GM12874 (cell line): ENCODE measurements at regions not wholly inside any gene's neighbourhood (a gene's known extent, or its start where the extent isn't known, plus 50 kb on each side); places are given as distances from the start of the nearest gene placed in this dataset.

Source experiments
- CTCF ChIP-seq: IDR thresholded peaks from 2 replicates; pipeline ENCODE4 v1.5.1; 2011; ENCODE audit warnings: low read depth, mild to moderate bottlenecking, control low read depth, low read length, moderate library complexity; ENCODE audit not compliant: insufficient read depth

DNA sequence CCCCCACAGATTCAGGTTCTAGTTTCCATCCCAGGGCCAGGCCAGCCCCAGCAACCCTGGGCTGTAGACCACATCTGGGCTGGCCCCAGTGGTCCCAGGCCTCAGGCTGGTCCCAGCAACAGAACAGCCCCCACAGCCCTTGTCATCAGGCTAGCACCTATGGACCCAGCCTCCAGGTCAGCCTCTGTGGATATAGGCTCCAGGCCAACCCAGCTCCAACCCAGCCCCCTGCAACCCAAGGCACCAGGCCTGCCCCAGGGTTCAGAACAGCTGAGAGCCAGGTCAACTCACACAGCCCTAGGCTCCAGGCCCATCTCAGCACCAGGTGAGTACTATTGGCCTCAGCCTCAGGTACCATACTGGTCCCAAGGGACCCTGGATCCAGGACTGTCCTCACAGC lies 155.3 kb downstream of the PWWP3B start:
- TF ChIP-seq CTCF, result no peak

GRCh38 chrX:106331606-106332005 lies 163.5 kb downstream of the PWWP3B start:
- no peak for TF ChIP-seq CTCF

DNA sequence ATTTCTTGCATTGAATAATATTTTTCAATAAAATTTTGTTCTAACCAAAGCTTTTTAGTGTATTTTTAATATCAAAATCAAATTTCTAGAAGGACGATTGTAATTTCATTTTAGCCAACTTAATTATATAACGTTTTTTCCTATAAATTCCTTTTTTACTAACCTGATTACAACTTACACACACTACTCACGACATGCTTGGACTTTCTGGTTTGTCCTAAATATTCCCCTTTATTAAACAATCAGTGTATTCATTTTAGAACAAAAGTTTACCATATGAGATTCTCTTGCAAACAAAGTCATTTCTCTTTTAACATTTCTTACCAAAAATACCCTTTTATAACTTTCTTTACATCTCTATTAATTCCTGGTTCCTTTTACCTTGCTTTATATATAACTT lies 173.7 kb downstream of the PWWP3B start:
- no peak for TF ChIP-seq CTCF

- no peak for TF ChIP-seq CTCF
Measured at GRCh38 chrX:106356580-106356979, 188.5 kb downstream of the PWWP3B start.

GRCh38 chrX:106363214-106363613 lies 195.1 kb downstream of the PWWP3B start:
- TF ChIP-seq CTCF, result no peak

DNA sequence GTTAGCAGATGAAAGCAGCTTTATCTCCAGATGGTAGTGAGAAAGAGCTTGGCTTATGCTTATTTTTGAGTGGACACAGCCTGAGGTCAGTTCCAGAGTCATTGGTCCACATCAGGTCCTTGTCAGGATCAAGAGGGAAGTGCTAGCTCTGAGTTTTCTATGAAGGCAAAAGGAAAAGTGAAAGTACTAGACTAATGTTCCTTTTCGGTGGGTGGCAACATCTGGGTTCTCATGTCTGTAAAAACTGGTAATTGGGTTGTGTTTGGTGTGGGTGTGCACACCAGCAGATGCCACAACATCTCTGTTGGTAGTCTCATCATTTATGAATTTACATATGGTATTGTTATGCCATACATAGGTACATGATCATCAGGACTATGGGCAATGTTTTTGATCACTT lies 210.5 kb downstream of the PWWP3B start:
- no peak for TF ChIP-seq CTCF

- TF ChIP-seq CTCF, result no peak
Measured at GRCh38 chrX:106391284-106391911, 220.4 kb upstream of the RADX start.
